ENCODE measurements at regions not wholly inside any gene's neighbourhood (a gene's known extent, or its start where the extent isn't known, plus 50 kb on each side); places are given as distances from the start of the nearest gene placed in this dataset.

DNA sequence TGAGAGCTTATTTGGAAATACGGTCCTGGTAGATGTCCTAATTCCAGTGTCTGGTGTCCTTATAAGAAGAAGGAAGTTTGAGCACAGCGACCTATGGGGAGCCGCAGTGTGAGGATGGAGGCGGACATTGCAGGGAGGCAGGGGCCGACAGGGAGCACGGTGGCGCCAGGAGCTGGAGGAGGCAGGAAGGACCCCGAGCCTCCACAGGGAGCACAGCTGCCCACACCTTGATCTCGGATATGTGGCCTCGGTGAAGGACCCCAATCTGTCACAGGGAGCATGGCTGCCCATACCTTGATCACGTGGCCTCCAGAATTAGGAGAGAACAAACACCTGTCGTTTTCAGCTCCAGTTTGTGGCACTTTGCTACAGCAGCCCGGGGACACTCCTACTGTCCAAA is 461.6 kb upstream of the SALL3 start:
- Histone ChIP-seq H3K4me2 (ENCODE audit: insufficient read depth, low read length, poor library complexity, severe bottlenecking) (no peak overlapping the region), H2BK15ac (ENCODE audit: low read length) (no peak overlapping the region), H2BK120ac (ENCODE audit: low read depth, low read length) (no peak overlapping the region), H2BK5ac (ENCODE audit: low read length) (no peak overlapping the region), H3K79me1 (ENCODE audit: low read depth, low read length) (no peaks in the 10 kb centered on the region), H2AK5ac (ENCODE audit: low read depth, low read length) (peak overlapping the region; percentile 67), H3K27me3 (ENCODE audit: control insufficient read depth in 3 of 3, insufficient read depth in 3 of 3, low read depth in 1 of 3, low read length in 3 of 3) (no peaks in the 10 kb centered on the region), H3K4ac (ENCODE audit: low read length) (no peak overlapping the region), H3K14ac (ENCODE audit: low read length) (no peak overlapping the region), H3K23ac (ENCODE audit: low read depth, low read length, poor library complexity) (peak overlapping the region; percentile 46), H3K36me3 (replicated peaks in 1 of 2; ENCODE audit: control insufficient read depth in 2 of 2, insufficient read depth in 2 of 2, low read length in 2 of 2) (no peaks in the 10 kb centered on the region), H3K4me3 (ENCODE audit: low read length in 2 of 2) (no peak overlapping the region), H4K91ac (ENCODE audit: low read depth, low read length, poor library complexity) (no peak overlapping the region), H2AFZ (ENCODE audit: low read length) (no peak overlapping the region), H2BK12ac (ENCODE audit: low read length) (peak overlapping the region; percentile 87), H4K8ac (ENCODE audit: low read depth, low read length) (no peak overlapping the region), H3K4me1 (ENCODE audit: control insufficient read depth in 2 of 2, insufficient read depth in 1 of 2, low read depth in 1 of 2, low read length in 2 of 2) (peaks cover 0 to 6% of the 10 kb centered on the region in 2 donors), H3K9me3 (replicated peaks in 1 of 2; ENCODE audit: control insufficient read depth in 2 of 2, insufficient read depth in 1 of 2, low read depth in 1 of 2, low read length in 2 of 2) (peaks cover 0 to 6% of the 10 kb centered on the region in 2 donors), H3K27ac (replicated peaks; ENCODE audit: low read length) (no peak overlapping the region), H3K18ac (ENCODE audit: low read length) (peak overlapping the region; percentile 50), H3K9ac (ENCODE audit: low read depth, low read length, poor library complexity) (no peak overlapping the region)
- no CpG with 5 or more reads among the region's 13 CpGs for WGBS, 2 donors (ENCODE audit: extremely low coverage in 2 of 2, insufficient read length in 2 of 2, insufficient replicate concordance in 1 of 2)
- no peak for DNase-seq (ENCODE audit: low spot score)

GRCh38 chr18:78518805-78519204 is 460.8 kb upstream of the SALL3 start:
- no peaks in the 10 kb centered on the region for H3K27me3 ChIP-seq (ENCODE audit: control insufficient read depth in 3 of 3, insufficient read depth in 3 of 3, low read depth in 1 of 3, low read length in 3 of 3)
- no peak overlapping the region for H2BK12ac ChIP-seq (ENCODE audit: low read length)
- H2BK120ac ChIP-seq (ENCODE audit: low read depth, low read length), result no peak overlapping the region
- peak overlapping the region; percentile 54 for H3K18ac ChIP-seq (ENCODE audit: low read length)
- no peak overlapping the region for H2AK5ac ChIP-seq (ENCODE audit: low read depth, low read length)
- no peaks in the 10 kb centered on the region for H3K36me3 ChIP-seq (replicated peaks in 1 of 2; ENCODE audit: control insufficient read depth in 2 of 2, insufficient read depth in 2 of 2, low read length in 2 of 2)
- no peak overlapping the region for H3K27ac ChIP-seq (replicated peaks; ENCODE audit: low read length)
- no peak overlapping the region for H3K4me3 ChIP-seq (ENCODE audit: low read length in 2 of 2)
- H3K4me2 ChIP-seq (ENCODE audit: insufficient read depth, low read length, poor library complexity, severe bottlenecking), result no peak overlapping the region
- H3K23ac ChIP-seq (ENCODE audit: low read depth, low read length, poor library complexity), result no peak overlapping the region
- no peak overlapping the region for H3K4ac ChIP-seq (ENCODE audit: low read length)
- WGBS, 2 donors (ENCODE audit: extremely low coverage in 2 of 2, insufficient read length in 2 of 2, insufficient replicate concordance in 1 of 2), result no CpG with 5 or more reads among the region's 25 CpGs
- H3K9ac ChIP-seq (ENCODE audit: low read depth, low read length, poor library complexity), result no peak overlapping the region
- no peak for DNase-seq (ENCODE audit: low spot score)
- no peak overlapping the region for H2BK15ac ChIP-seq (ENCODE audit: low read length)
- H3K79me1 ChIP-seq (ENCODE audit: low read depth, low read length), result no peaks in the 10 kb centered on the region
- H4K91ac ChIP-seq (ENCODE audit: low read depth, low read length, poor library complexity), result no peak overlapping the region
- no peak overlapping the region for H2BK5ac ChIP-seq (ENCODE audit: low read length)
- no peak overlapping the region for H4K8ac ChIP-seq (ENCODE audit: low read depth, low read length)
- no peak overlapping the region for H3K14ac ChIP-seq (ENCODE audit: low read length)
- peaks cover 0 to 6% of the 10 kb centered on the region in 2 donors for H3K4me1 ChIP-seq (ENCODE audit: control insufficient read depth in 2 of 2, insufficient read depth in 1 of 2, low read depth in 1 of 2, low read length in 2 of 2)
- H3K9me3 ChIP-seq (replicated peaks in 1 of 2; ENCODE audit: control insufficient read depth in 2 of 2, insufficient read depth in 1 of 2, low read depth in 1 of 2, low read length in 2 of 2), result peaks cover 0 to 6% of the 10 kb centered on the region in 2 donors
- H2AFZ ChIP-seq (ENCODE audit: low read length), result no peak overlapping the region

GRCh38 chr18:78519394-78520062 is 460.1 kb upstream of the SALL3 start:
- Histone ChIP-seq H3K27me3 (ENCODE audit: control insufficient read depth in 3 of 3, insufficient read depth in 3 of 3, low read depth in 1 of 3, low read length in 3 of 3) (no peaks in the 10 kb centered on the region), H3K9ac (ENCODE audit: low read depth, low read length, poor library complexity) (peak overlapping the region; percentile 75), H3K4ac (ENCODE audit: low read length) (no peak overlapping the region), H4K91ac (ENCODE audit: low read depth, low read length, poor library complexity) (no peak overlapping the region), H3K14ac (ENCODE audit: low read length) (no peak overlapping the region), H3K36me3 (replicated peaks in 1 of 2; ENCODE audit: control insufficient read depth in 2 of 2, insufficient read depth in 2 of 2, low read length in 2 of 2) (no peaks in the 10 kb centered on the region), H2BK15ac (ENCODE audit: low read length) (no peak overlapping the region), H3K4me1 (ENCODE audit: control insufficient read depth in 2 of 2, insufficient read depth in 1 of 2, low read depth in 1 of 2, low read length in 2 of 2) (peaks cover 0 to 6% of the 10 kb centered on the region in 2 donors), H3K79me1 (ENCODE audit: low read depth, low read length) (no peaks in the 10 kb centered on the region), H3K18ac (ENCODE audit: low read length) (peak overlapping the region; percentile 63), H3K4me3 (ENCODE audit: low read length in 2 of 2) (no peak overlapping the region), H2BK120ac (ENCODE audit: low read depth, low read length) (no peak overlapping the region), H3K23ac (ENCODE audit: low read depth, low read length, poor library complexity) (no peak overlapping the region), H3K4me2 (ENCODE audit: insufficient read depth, low read length, poor library complexity, severe bottlenecking) (no peak overlapping the region), H3K27ac (replicated peaks; ENCODE audit: low read length) (no peak overlapping the region), H2AK5ac (ENCODE audit: low read depth, low read length) (no peak overlapping the region), H4K8ac (ENCODE audit: low read depth, low read length) (no peak overlapping the region), H3K9me3 (replicated peaks in 1 of 2; ENCODE audit: control insufficient read depth in 2 of 2, insufficient read depth in 1 of 2, low read depth in 1 of 2, low read length in 2 of 2) (peaks cover 0 to 6% of the 10 kb centered on the region in 2 donors), H2BK12ac (ENCODE audit: low read length) (no peak overlapping the region), H2BK5ac (ENCODE audit: low read length) (no peak overlapping the region), H2AFZ (ENCODE audit: low read length) (no peak overlapping the region)
- no peak for DNase-seq (ENCODE audit: low spot score)
- WGBS, 2 donors (ENCODE audit: extremely low coverage in 2 of 2, insufficient read length in 2 of 2, insufficient replicate concordance in 1 of 2), result no CpG with 5 or more reads among the region's 15 CpGs

DNA sequence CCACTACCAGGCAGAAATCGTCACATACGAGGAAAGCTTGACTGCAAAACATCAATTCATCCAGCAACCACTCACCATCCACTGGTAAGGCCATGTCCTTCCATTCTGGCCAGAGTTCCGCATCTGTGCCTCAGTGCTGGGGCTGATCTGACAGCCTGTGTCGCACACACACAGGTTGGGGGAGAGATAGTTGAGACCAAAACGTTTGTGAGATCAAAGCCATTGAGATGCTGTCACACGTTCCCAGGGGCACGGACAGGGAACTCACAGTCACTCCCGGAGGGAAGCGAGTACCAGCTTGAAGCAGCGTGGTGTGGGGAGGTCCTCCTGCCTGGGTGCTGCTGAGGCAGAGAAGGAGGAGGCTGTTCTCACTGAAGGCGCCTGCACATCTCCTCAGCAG is 458.5 kb upstream of the SALL3 start:
- H3K4me3 ChIP-seq (ENCODE audit: low read length in 2 of 2), result no peak overlapping the region
- no peak overlapping the region for H3K9ac ChIP-seq (ENCODE audit: low read depth, low read length, poor library complexity)
- no peak overlapping the region for H3K27ac ChIP-seq (replicated peaks; ENCODE audit: low read length)
- H3K14ac ChIP-seq (ENCODE audit: low read length), result no peak overlapping the region
- H2AFZ ChIP-seq (ENCODE audit: low read length), result no peak overlapping the region
- H4K8ac ChIP-seq (ENCODE audit: low read depth, low read length), result no peak overlapping the region
- peaks cover 0 to 6% of the 10 kb centered on the region in 2 donors for H3K9me3 ChIP-seq (replicated peaks in 1 of 2; ENCODE audit: control insufficient read depth in 2 of 2, insufficient read depth in 1 of 2, low read depth in 1 of 2, low read length in 2 of 2)
- H4K91ac ChIP-seq (ENCODE audit: low read depth, low read length, poor library complexity), result no peak overlapping the region
- no peak overlapping the region for H3K4ac ChIP-seq (ENCODE audit: low read length)
- no peak for DNase-seq (ENCODE audit: low spot score)
- H2AK5ac ChIP-seq (ENCODE audit: low read depth, low read length), result peak overlapping the region; percentile 64
- H3K4me1 ChIP-seq (ENCODE audit: control insufficient read depth in 2 of 2, insufficient read depth in 1 of 2, low read depth in 1 of 2, low read length in 2 of 2), result peaks cover 0 to 6% of the 10 kb centered on the region in 2 donors
- H2BK15ac ChIP-seq (ENCODE audit: low read length), result peak overlapping the region; percentile 52
- H3K4me2 ChIP-seq (ENCODE audit: insufficient read depth, low read length, poor library complexity, severe bottlenecking), result no peak overlapping the region
- no peaks in the 10 kb centered on the region for H3K36me3 ChIP-seq (replicated peaks in 1 of 2; ENCODE audit: control insufficient read depth in 2 of 2, insufficient read depth in 2 of 2, low read length in 2 of 2)
- H3K79me1 ChIP-seq (ENCODE audit: low read depth, low read length), result no peaks in the 10 kb centered on the region
- no peak overlapping the region for H2BK12ac ChIP-seq (ENCODE audit: low read length)
- no peak overlapping the region for H2BK5ac ChIP-seq (ENCODE audit: low read length)
- H3K23ac ChIP-seq (ENCODE audit: low read depth, low read length, poor library complexity), result no peak overlapping the region
- H3K18ac ChIP-seq (ENCODE audit: low read length), result peak overlapping the region; percentile 7
- no peaks in the 10 kb centered on the region for H3K27me3 ChIP-seq (ENCODE audit: control insufficient read depth in 3 of 3, insufficient read depth in 3 of 3, low read depth in 1 of 3, low read length in 3 of 3)
- no peak overlapping the region for H2BK120ac ChIP-seq (ENCODE audit: low read depth, low read length)
- no CpG with 5 or more reads among the region's 11 CpGs for WGBS, 2 donors (ENCODE audit: extremely low coverage in 2 of 2, insufficient read length in 2 of 2, insufficient replicate concordance in 1 of 2)

Measured in neuronal stem cell (in vitro differentiated cells).